K562 (cell line): ENCODE measurements at regions not wholly inside any gene's neighbourhood (a gene's known extent, or its start where the extent isn't known, plus 50 kb on each side); places are given as distances from the start of the nearest gene placed in this dataset.
"Not testable (repeated sequence)": the region's sequence is repeated elsewhere in the genome, so short reads cannot be mapped to it uniquely, and the experiment has no call there.

ENCODE experiments used
- CBX8 ChIP-seq: fragments of 200-600 bp; sonication (generic); IDR thresholded peaks from 2 replicates; pipeline ENCODE4 v1.6.1; 2012; ENCODE audit warnings: borderline replicate concordance, mixed run types, low read depth, mild to moderate bottlenecking, moderate library complexity, mixed read lengths, low read length, control low read depth, inconsistent platforms; ENCODE audit not compliant: poor library complexity, severe bottlenecking; ENCODE audit errors: extremely low read depth
- ETS1 ChIP-seq: conservative IDR thresholded peaks from 2 replicates; pipeline ENCODE4 v1.6.1; 2011; ENCODE audit warnings: low read depth, mild to moderate bottlenecking, low read length; ENCODE audit not compliant: control insufficient read depth
- FOSL1 ChIP-seq: fragments of 200-800 bp; sonication (Bioruptor generic); conservative IDR thresholded peaks from 2 replicates; pipeline ENCODE4 v1.6.1; 2016; ENCODE audit warnings: missing genetic modification characterization, missing compliant biosample characterization
- MEF2D ChIP-seq: conservative IDR thresholded peaks from 2 replicates; pipeline ENCODE4 v1.6.1; 2016; ENCODE audit warnings: low read depth, missing genetic modification characterization, missing compliant biosample characterization
- POLR2AphosphoS5 ChIP-seq: IDR thresholded peaks from 2 replicates; pipeline ENCODE4 v1.6.1; 2011; ENCODE audit warnings: mild to moderate bottlenecking, low read depth, low read length, moderate library complexity; ENCODE audit not compliant: control insufficient read depth, insufficient read depth
- SIN3A ChIP-seq, 2 experiments: fragments of 150-350 bp in 1 of 2; IDR thresholded peaks; 2 replicates each; pipeline ENCODE4 v1.6.1; 2011 to 2016; ENCODE audit warnings: borderline replicate concordance in 2 of 2, low read depth in 2 of 2, low read length in 2 of 2, mild to moderate bottlenecking in 2 of 2, moderate library complexity in 2 of 2; ENCODE audit not compliant: control insufficient read depth in 1 of 2
- TAF1 ChIP-seq: IDR thresholded peaks from 2 replicates; pipeline ENCODE4 v1.6.1; 2011; ENCODE audit warnings: mild to moderate bottlenecking, low read length, moderate library complexity; ENCODE audit not compliant: insufficient read depth, control insufficient read depth, severe bottlenecking; ENCODE audit errors: extremely low read depth
- YY1 ChIP-seq, 3 experiments: IDR thresholded peaks; 2 replicates each; pipeline ENCODE4 v1.6.1; 2011; ENCODE audit warnings: low read length in 2 of 3, mild to moderate bottlenecking in 2 of 3, moderate library complexity in 2 of 3, borderline replicate concordance in 1 of 3, control low read depth in 1 of 3, low read depth in 1 of 3; ENCODE audit not compliant: insufficient read depth in 3 of 3, insufficient replicate concordance in 2 of 3, control insufficient read depth in 1 of 3, insufficient read length in 1 of 3; ENCODE audit errors: extremely low read depth in 1 of 3

GRCh38 chr5:118284230-118284629, 704.1 kb downstream of the DTWD2 start:
- not testable (repeated sequence) for TF ChIP-seq MEF2D; ETS1; FOSL1; POLR2AphosphoS5; YY1 (IDR thresholded peaks at IDR 0.05; ENCODE audit: borderline replicate concordance in 1 of 3, control insufficient read depth in 1 of 3, extremely low read depth in 1 of 3, insufficient read depth in 3 of 3, insufficient read length in 1 of 3, insufficient replicate concordance in 2 of 3, low read depth in 1 of 3, low read length in 2 of 3); SIN3A (IDR thresholded peaks at IDR 0.05; ENCODE audit: borderline replicate concordance in 2 of 2, control insufficient read depth in 1 of 2, low read depth in 2 of 2, low read length in 2 of 2); CBX8; TAF1
